ENCODE measurements at regions not wholly inside any gene's neighbourhood (a gene's known extent, or its start where the extent isn't known, plus 50 kb on each side); places are given as distances from the start of the nearest gene placed in this dataset.
"Not testable (repeated sequence)": the region's sequence is repeated elsewhere in the genome, so short reads cannot be mapped to it uniquely, and the experiment has no call there.

DNA sequence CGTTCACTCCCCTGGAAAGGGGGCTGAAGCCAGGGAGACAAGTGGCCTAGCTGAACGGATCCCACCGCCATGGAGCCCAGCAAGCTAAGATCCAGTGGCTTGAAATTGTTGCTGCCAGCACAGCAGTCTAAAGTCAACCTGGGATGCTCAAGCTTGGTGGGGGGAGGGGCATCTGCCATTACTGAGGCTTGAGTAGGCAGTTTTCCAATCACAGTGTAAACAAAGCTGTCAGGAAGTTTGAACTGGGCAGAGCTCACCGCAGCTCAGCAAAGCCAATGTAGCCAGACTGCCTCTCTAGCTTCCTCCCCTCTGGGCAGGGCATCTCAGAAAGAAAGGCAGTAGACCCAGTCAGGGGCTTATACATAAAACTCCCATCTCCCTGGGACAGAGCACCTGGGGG lies 470.0 kb upstream of the DIAPH2 start:
- TF ChIP-seq, protein P1, sequence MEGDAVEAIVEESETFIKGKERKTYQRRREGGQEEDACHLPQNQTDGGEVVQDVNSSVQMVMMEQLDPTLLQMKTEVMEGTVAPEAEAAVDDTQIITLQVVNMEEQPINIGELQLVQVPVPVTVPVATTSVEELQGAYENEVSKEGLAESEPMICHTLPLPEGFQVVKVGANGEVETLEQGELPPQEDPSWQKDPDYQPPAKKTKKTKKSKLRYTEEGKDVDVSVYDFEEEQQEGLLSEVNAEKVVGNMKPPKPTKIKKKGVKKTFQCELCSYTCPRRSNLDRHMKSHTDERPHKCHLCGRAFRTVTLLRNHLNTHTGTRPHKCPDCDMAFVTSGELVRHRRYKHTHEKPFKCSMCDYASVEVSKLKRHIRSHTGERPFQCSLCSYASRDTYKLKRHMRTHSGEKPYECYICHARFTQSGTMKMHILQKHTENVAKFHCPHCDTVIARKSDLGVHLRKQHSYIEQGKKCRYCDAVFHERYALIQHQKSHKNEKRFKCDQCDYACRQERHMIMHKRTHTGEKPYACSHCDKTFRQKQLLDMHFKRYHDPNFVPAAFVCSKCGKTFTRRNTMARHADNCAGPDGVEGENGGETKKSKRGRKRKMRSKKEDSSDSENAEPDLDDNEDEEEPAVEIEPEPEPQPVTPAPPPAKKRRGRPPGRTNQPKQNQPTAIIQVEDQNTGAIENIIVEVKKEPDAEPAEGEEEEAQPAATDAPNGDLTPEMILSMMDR (IDR thresholded peaks at IDR 0.05), result not testable (repeated sequence)
- not testable (repeated sequence) for TF ChIP-seq POLR2A, EP300 (IDR thresholded peaks at IDR 0.05)
